H4 (cell line): ENCODE measurements at regions not wholly inside any gene's neighbourhood (a gene's known extent, or its start where the extent isn't known, plus 50 kb on each side); places are given as distances from the start of the nearest gene placed in this dataset.

ENCODE experiments used
- DNase-seq: peaks from one replicate; pipeline ENCODE4 v3.0.0-alpha.2; 2015; ENCODE audit warnings: low spot score

DNA sequence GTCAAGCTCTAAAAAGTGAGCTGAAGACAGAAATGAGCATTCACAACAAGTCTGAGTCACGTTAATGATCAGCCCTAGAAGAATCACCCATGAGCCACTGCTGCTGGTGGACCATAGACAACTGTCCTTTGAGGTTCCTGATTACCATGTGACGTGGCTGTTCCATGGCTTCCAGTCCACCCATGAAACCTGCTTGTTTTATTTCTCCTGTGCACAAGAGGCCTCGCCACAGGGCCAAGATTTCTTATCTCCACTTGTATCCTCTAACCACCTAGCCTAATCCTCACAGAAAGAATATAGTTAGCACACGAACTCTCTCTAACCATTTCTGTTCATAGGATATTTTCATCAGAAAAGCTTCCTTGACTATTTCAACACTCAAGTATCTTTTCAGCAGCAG is 242.7 kb downstream of the MREG start:
- DNase-seq: no peak

GRCh38 chr2:215769246-215769645 is 244.1 kb downstream of the MREG start:
- no peak for DNase-seq

GRCh38 chr2:215767625-215768024 is 245.7 kb downstream of the MREG start:
- no peak for DNase-seq

GRCh38 chr2:215765729-215766360 is 247.5 kb downstream of the MREG start:
- DNase-seq: no peak

- peak; percentile 27 for DNase-seq
These were observed 248.8 kb downstream of the MREG start for GRCh38 chr2:215764441-215765048.

GRCh38 chr2:215760557-215760956 is 252.8 kb downstream of the MREG start:
- no peak for DNase-seq

GRCh38 chr2:215760091-215760490 is 253.3 kb downstream of the MREG start:
- DNase-seq: no peak

GRCh38 chr2:215758691-215759090 is 254.7 kb downstream of the MREG start:
- no peak for DNase-seq

- DNase-seq: no peak
These were observed 257.0 kb downstream of the MREG start for GRCh38 chr2:215756346-215756730.

DNA sequence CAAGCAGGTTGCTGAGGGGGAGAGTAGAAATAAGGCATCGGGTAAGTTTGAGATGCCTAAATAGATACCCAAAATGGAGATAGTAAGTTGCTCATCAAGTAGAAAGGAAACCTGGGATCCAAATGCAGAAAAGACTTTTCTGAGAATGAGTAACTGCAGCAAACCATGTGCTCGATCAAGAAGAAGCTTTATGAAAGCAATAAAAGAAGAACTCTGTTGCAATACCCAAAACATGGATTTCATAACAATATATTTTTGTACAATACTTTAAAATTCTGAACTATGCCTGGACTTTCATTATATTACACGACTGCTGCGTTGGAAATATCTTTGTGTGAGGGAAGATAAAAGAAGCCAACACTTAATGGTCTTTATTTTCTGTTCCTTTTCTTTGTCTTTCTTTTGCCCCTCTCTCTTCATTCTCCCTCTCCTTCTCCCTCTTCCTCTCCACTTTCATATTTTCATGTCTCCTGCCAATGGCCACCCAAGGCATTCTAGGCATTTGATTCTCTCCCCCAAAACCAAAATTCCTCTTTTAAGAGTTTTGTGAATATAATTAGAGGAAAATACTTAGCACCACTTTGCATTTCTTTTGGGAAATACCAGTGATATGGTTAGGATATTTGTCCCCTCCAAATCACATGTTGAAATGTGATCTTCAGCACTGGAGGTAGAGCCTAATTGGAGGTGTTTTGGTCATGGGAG is 257.6 kb downstream of the MREG start:
- DNase-seq: no peak

DNA sequence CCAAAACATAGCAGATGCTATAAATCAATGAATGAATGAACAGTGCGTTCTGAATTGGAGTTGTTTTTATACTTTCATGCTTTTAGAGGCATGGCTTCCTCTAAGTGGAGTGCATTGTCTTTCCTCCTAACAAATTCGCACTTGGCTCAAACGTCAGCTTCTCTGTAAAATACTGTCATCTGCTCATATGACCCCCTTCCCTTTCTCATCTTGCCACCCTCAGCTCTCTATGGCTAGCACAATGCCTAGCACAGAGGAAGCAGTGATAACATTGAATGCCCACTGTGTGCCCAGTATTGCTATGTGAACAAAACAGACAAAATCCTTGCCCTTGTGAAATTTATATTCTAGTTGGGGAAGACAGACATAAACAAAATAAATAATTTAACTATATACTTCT is 258.8 kb downstream of the MREG start:
- no peak for DNase-seq

GRCh38 chr2:215753808-215754207 is 259.5 kb downstream of the MREG start:
- DNase-seq: no peak

DNA sequence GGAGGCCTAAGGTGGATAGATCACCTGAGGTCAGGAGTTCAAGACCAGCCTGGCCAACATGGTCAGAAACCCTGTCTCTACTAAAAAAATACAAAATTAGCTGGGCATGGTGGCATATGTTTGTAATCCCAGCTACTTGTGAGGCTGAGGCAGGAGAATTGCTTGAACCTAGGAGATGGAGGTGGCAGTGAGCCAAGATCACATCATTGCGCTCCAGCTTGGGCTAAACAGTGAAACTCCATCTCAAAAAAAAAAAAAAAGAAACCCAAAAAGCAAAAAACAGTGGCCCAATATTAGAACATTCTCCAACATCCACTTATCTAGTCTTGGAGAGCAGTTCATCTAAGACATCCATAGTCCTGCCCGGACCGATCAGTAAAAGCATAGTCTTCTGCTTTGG is 260.4 kb downstream of the MREG start:
- DNase-seq: no peak

DNA sequence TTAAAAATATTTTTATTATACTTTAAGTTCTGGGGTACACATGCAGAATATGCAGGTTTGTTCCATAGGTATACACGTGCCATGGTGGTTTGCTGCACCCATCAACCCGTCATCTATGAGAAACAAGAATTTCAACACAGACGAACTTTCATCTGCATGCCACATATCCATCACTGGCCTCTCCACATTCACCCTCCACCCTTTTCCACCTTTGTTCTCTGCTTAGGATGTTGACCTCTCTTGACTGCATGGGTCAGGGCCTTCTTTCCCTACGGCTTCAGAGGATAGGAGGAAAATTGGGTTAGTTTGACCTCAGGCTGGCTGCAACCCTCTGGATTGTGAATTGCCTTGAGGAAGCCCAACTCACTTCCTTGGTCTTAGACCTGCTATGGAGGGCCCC is 260.9 kb downstream of the MREG start:
- DNase-seq: no peak

DNA sequence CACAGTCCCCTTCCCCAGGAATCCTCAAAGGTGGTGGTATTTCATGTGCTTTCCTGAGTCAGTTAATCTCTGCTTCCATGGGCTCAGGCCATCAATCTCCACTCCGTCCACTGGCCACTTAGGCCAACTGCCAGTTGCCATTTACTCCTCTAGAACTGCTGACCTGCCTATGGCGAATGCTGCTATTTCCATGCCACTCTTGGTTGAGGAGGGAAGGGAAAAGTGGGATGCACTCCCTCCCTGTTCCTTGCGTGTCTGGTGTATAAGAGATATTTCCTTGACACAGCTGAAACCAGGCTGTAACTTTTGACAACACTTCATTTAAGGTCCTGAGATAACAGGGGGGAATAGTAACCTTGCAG is 261.5 kb downstream of the MREG start:
- DNase-seq: no peak

DNA sequence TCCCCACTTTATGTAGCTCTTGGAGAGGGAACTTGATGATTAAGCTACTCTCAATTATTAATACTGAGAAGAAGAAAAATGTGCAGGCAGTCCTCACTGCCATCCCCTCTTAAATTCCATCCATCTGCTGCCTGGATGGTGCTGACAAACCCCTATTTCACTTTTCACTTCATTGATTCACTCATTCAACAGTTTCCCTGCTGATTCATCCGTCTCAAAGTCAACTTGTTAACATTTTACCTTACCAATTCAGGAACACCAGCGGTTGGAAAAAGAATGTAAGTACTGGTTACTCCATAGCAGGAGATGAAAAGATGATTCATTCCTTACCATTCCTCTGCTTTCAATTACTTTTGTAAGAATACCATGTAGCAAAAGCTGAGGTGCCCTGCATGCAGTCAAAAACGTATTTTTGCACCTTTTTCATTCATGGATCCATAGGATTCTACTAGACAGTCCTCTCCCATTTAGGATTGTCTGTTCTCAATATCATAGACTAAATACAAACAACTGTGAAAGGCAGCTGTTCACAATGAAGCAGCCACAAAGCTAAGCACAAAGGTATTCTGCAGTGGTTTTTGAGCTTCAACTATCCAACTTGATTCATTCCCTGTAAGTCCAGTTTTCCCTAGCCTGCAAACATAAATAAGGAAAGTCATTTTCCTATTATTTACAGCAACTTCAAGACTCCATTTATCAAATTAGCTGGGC is 262.0 kb downstream of the MREG start:
- DNase-seq: peak; percentile 38

DNA sequence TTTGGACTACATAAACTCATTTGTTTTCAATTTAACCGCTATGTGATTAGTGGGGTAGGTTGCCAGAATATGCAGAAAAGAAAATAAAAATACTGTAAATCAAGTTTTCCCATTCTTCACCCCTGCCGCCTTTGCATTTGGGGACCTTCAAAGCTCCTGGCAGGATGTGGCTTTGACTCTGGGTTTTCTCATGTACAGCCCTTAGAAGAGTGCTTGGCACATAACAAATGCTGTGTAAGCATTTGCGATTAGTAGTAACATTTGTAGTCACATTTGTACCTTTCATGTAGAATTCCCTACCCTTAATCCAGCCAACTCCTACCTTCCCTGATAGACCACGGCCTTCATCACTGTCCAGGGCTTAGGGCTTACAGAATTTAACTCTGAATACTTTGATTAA is 262.6 kb downstream of the MREG start:
- no peak for DNase-seq

DNA sequence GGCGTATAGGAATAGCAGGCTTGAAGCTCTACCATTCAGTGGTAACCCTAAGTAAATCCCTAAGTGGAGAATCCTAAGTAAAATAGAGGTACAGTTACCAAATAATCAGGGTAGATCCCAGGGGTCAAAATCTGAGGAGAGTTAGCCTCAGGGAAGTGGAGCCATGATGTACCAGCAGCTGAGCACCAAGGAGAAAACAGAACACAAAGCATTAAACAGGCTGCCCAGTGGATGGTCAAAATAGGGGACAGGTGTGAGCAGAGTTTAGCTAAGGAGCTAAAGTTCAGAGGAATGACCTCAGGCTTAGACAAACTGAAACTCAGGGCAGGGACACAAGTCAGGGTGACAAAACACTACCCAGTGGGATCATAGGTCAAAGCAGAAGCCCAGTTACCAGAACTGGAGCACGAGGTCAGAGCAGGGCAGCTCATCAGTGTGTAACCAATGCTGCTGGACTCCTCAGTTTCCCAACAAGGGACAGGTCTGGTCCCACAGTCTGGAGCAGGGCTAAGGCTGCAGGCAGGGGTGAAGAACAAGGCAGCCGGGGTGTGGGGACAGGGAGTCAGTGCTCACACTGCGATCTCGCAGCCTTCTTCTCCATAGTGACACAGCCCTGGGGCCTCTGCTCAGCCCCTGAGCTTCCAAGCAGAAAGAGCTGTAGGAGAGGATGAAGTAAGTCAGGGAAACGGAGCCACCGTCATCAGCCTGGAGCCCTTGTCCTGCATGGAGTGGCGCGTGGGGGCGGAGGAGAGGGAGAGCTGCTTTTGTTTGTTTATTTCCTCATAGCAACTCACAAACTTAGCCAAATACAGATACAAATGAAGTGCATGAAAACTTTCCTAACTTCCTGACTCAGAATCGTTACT is 264.0 kb downstream of the MREG start:
- DNase-seq: no peak

DNA sequence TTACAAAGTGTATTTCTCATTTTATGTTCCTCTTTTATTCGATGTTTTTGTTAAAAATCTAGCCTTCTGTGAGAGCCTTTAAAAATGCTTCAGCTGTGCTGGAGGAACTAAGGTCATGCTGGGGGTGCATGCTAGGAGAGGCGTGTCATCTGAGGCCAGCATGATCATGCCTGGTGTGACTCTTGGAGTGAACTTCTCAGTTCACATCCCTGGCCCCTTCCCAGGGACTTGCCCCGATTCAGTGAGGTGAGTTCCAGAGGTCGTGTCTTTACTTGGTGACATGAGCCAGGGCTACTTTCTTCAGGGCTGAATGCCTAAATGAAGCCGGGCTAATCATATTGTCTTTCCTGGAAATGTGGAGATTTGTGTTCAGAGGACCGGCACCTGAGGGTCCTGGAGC is 264.9 kb downstream of the MREG start:
- no peak for DNase-seq

GRCh38 chr2:215746887-215747615 is 266.3 kb downstream of the MREG start:
- no peak for DNase-seq

DNA sequence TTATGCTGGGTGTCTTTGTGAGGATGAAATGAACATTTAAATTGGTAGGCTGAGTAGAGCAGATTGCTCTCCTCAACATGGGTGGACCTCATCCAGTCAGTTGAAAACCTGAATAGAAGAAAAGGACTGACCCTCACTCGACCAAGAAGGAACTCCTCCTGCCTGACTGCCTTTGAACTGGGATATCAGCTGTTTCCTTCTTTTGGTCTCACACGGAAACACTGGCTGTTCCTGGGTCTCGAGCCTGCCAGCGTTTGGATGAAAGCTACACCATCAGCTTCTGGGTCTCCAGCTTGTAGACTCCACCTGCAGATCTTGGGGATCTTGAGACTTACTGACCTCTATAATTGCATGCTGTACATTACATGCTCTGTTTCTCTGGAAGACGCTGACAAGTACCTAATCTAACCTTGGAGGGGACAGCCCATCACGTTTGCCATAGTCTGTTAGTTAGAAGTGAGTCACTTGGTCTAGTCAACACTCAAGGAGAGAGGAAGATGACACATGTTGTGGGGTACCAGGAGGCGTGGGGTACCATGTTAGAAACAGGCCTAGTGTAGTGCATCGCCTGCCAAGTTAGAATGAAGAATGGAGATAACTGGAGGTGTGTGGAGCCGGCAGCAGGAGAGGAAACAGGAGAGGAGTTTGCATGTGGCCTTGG is 267.0 kb downstream of the MREG start:
- no peak for DNase-seq
